ENCODE measurements at regions not wholly inside any gene's neighbourhood (a gene's known extent, or its start where the extent isn't known, plus 50 kb on each side); places are given as distances from the start of the nearest gene placed in this dataset.

- no peak overlapping the region for H3K9ac ChIP-seq (ENCODE audit: extremely low read depth, low read length, poor library complexity, severe bottlenecking)
- H3K4me1 ChIP-seq (ENCODE audit: control insufficient read depth, insufficient read depth, low read length), result no peaks in the 10 kb centered on the region
- H3K36me3 ChIP-seq (ENCODE audit: control insufficient read depth, insufficient read depth, low read length), result no peaks in the 10 kb centered on the region
- 92 to 100% methylated on average over 1 of the region's 1 CpG for WGBS, 2 experiments (ENCODE audit: insufficient coverage in 1 of 2, insufficient read length in 1 of 2)
- no peaks in the 10 kb centered on the region for H3K9me3 ChIP-seq (ENCODE audit: control insufficient read depth, low read length)
- DNase-seq, result no peak
- Mint-ChIP-seq H3K27ac (no peak overlapping the region), H3K4me3 (no peak overlapping the region), H3K4me1 (peaks cover 3% of the 10 kb centered on the region), H3K36me3 (ENCODE audit: low read depth) (no peaks in the 10 kb centered on the region), H3K27me3 (ENCODE audit: insufficient read depth) (no peaks in the 10 kb centered on the region), H3K9me3 (no peaks in the 10 kb centered on the region)
- no peak for TF ChIP-seq CTCF (conservative IDR thresholded peaks at IDR 0.05)
- no peaks in the 10 kb centered on the region for H3K27me3 ChIP-seq (ENCODE audit: control insufficient read depth, insufficient read depth, low read length, poor library complexity, severe bottlenecking)
- no peak overlapping the region for H3K27ac ChIP-seq (ENCODE audit: low read depth, low read length)
- H3K4me3 ChIP-seq (ENCODE audit: low read length), result no peak overlapping the region
These were observed 871.7 kb downstream of the DACH1 start for GRCh38 chr13:70995338-70995737.

- no peak for DNase-seq
- H3K4me3 ChIP-seq (ENCODE audit: low read length), result no peak overlapping the region
- no peaks in the 10 kb centered on the region for H3K9me3 ChIP-seq (ENCODE audit: control insufficient read depth, low read length)
- Mint-ChIP-seq H3K27me3 (ENCODE audit: insufficient read depth) (no peaks in the 10 kb centered on the region), H3K4me1 (peaks cover 3% of the 10 kb centered on the region), H3K9me3 (no peaks in the 10 kb centered on the region), H3K27ac (no peak overlapping the region), H3K4me3 (no peak overlapping the region), H3K36me3 (ENCODE audit: low read depth) (no peaks in the 10 kb centered on the region)
- H3K27ac ChIP-seq (ENCODE audit: low read depth, low read length), result no peak overlapping the region
- no peak for TF ChIP-seq CTCF (conservative IDR thresholded peaks at IDR 0.05)
- no peaks in the 10 kb centered on the region for H3K36me3 ChIP-seq (ENCODE audit: control insufficient read depth, insufficient read depth, low read length)
- H3K9ac ChIP-seq (ENCODE audit: extremely low read depth, low read length, poor library complexity, severe bottlenecking), result no peak overlapping the region
- 90% methylated on average over 1 of the region's 1 CpG; no CpG with 5 or more reads in 1 of the 2 experiments for WGBS, 2 experiments (ENCODE audit: insufficient coverage in 1 of 2, insufficient read length in 1 of 2)
- H3K4me1 ChIP-seq (ENCODE audit: control insufficient read depth, insufficient read depth, low read length), result no peaks in the 10 kb centered on the region
- no peaks in the 10 kb centered on the region for H3K27me3 ChIP-seq (ENCODE audit: control insufficient read depth, insufficient read depth, low read length, poor library complexity, severe bottlenecking)
These were observed 872.8 kb downstream of the DACH1 start for GRCh38 chr13:70994191-70994590.

GRCh38 chr13:70987043-70987442 is 878.8 kb upstream of the KLHL1 start:
- DNase-seq, result no peak
- Histone ChIP-seq H3K9ac (ENCODE audit: extremely low read depth, low read length, poor library complexity, severe bottlenecking) (no peak overlapping the region), H3K27ac (ENCODE audit: low read depth, low read length) (no peak overlapping the region), H3K9me3 (ENCODE audit: control insufficient read depth, low read length) (no peaks in the 10 kb centered on the region), H3K36me3 (ENCODE audit: control insufficient read depth, insufficient read depth, low read length) (no peaks in the 10 kb centered on the region), H3K4me1 (ENCODE audit: control insufficient read depth, insufficient read depth, low read length) (no peaks in the 10 kb centered on the region), H3K4me3 (ENCODE audit: low read length) (no peak overlapping the region), H3K27me3 (ENCODE audit: control insufficient read depth, insufficient read depth, low read length, poor library complexity, severe bottlenecking) (no peaks in the 10 kb centered on the region)
- WGBS, 2 experiments (ENCODE audit: insufficient coverage in 1 of 2, insufficient read length in 1 of 2), result 91 to 100% methylated on average over 4 to 6 of the region's 6 CpGs
- TF ChIP-seq CTCF (conservative IDR thresholded peaks at IDR 0.05), result no peak
- H3K9me3 Mint-ChIP-seq, result no peaks in the 10 kb centered on the region
- no peak overlapping the region for H3K27ac Mint-ChIP-seq
- H3K36me3 Mint-ChIP-seq (ENCODE audit: low read depth), result no peaks in the 10 kb centered on the region
- no peaks in the 10 kb centered on the region for H3K4me1 Mint-ChIP-seq
- H3K27me3 Mint-ChIP-seq (ENCODE audit: insufficient read depth), result no peaks in the 10 kb centered on the region
- H3K4me3 Mint-ChIP-seq, result no peak overlapping the region

Data from endodermal cell (in vitro differentiated cells).